H9 (cell line): ENCODE measurements at regions not wholly inside any gene's neighbourhood (a gene's known extent, or its start where the extent isn't known, plus 50 kb on each side); places are given as distances from the start of the nearest gene placed in this dataset.

Experiments
- DNase-seq: peaks from one replicate; pipeline ENCODE4 v3.0.0-alpha.2; 2017
- H2AFZ ChIP-seq: one replicate; pipeline ENCODE4 v1.6.1; 2013; ENCODE audit warnings: mild to moderate bottlenecking, low read length, control low read depth, moderate library complexity
- H2AK5ac ChIP-seq: 2 replicates; pipeline ENCODE4 v1.6.1; 2013; ENCODE audit warnings: low read length, control low read depth, mixed read lengths; ENCODE audit not compliant: insufficient read length
- H2BK120ac ChIP-seq: one replicate; pipeline ENCODE4 v1.6.1; 2013; ENCODE audit warnings: low read depth, mild to moderate bottlenecking, low read length, control low read depth, inconsistent platforms; ENCODE audit not compliant: poor library complexity, severe bottlenecking
- H2BK12ac ChIP-seq: 2 replicates; pipeline ENCODE4 v1.6.1; 2013; ENCODE audit warnings: low read length, control low read depth, mixed read lengths, low read depth; ENCODE audit not compliant: insufficient read length
- H2BK15ac ChIP-seq: 2 replicates; pipeline ENCODE4 v1.6.1; 2013; ENCODE audit warnings: low read depth, low read length, control low read depth
- H2BK20ac ChIP-seq: one replicate; pipeline ENCODE4 v1.6.1; 2013; ENCODE audit warnings: low read depth, mild to moderate bottlenecking, low read length, control low read depth, inconsistent platforms; ENCODE audit not compliant: poor library complexity, severe bottlenecking
- H2BK5ac ChIP-seq: 2 replicates; pipeline ENCODE4 v1.6.1; 2013; ENCODE audit warnings: low read length, control low read depth, mixed read lengths; ENCODE audit not compliant: insufficient read length
- H3K14ac ChIP-seq: 2 replicates; pipeline ENCODE4 v1.6.1; 2013; ENCODE audit warnings: low read length, control low read depth; ENCODE audit not compliant: insufficient read depth
- H3K18ac ChIP-seq: 2 replicates; pipeline ENCODE4 v1.6.1; 2013; ENCODE audit warnings: low read depth, mild to moderate bottlenecking, mixed read lengths, low read length, control low read depth; ENCODE audit not compliant: insufficient read length
- H3K23ac ChIP-seq: 2 replicates; pipeline ENCODE4 v1.6.1; 2013; ENCODE audit warnings: low read length, control low read depth, mixed read lengths, low read depth; ENCODE audit not compliant: insufficient read length
- H3K23me2 ChIP-seq: 2 replicates; pipeline ENCODE4 v1.6.1; 2013; ENCODE audit warnings: low read depth, mild to moderate bottlenecking, mixed read lengths, low read length, control low read depth; ENCODE audit not compliant: insufficient read length, poor library complexity, severe bottlenecking
- H3K27ac ChIP-seq: 2 replicates; pipeline ENCODE4 v1.5.1; 2013; ENCODE audit warnings: low read length, control low read depth, mixed read lengths, low read depth; ENCODE audit not compliant: insufficient read length
- H3K27me3 ChIP-seq: 2 replicates; pipeline ENCODE4 v1.6.1; 2013; ENCODE audit warnings: low read length, control low read depth, inconsistent platforms; ENCODE audit not compliant: insufficient read depth
- H3K4ac ChIP-seq: 2 replicates; pipeline ENCODE4 v1.6.1; 2013; ENCODE audit warnings: low read depth, mild to moderate bottlenecking, control low read depth, inconsistent platforms, low read length, moderate library complexity
- H3K4me1 ChIP-seq: 2 replicates; pipeline ENCODE4 v1.6.1; 2013; ENCODE audit warnings: low read length, control low read depth, inconsistent platforms; ENCODE audit not compliant: insufficient read depth
- H3K4me2 ChIP-seq: 2 replicates; pipeline ENCODE4 v1.6.1; 2013; ENCODE audit warnings: low read length, control low read depth, mixed read lengths; ENCODE audit not compliant: insufficient read length, insufficient read depth
- H3K56ac ChIP-seq: 2 replicates; pipeline ENCODE4 v1.6.1; 2013; ENCODE audit warnings: low read depth, mild to moderate bottlenecking, mixed read lengths, low read length, control low read depth; ENCODE audit not compliant: insufficient read length
- H3K79me1 ChIP-seq: 2 replicates; pipeline ENCODE4 v1.6.1; 2013; ENCODE audit warnings: low read depth, mild to moderate bottlenecking, moderate library complexity, low read length, control low read depth, inconsistent platforms; ENCODE audit not compliant: insufficient read depth, poor library complexity, severe bottlenecking
- H3K79me2 ChIP-seq: 2 replicates; pipeline ENCODE4 v1.6.1; 2013; ENCODE audit warnings: low read length, control low read depth, inconsistent platforms; ENCODE audit not compliant: insufficient read depth
- H3K9ac ChIP-seq: 2 replicates; pipeline ENCODE4 v1.6.1; 2013; ENCODE audit warnings: low read length, control low read depth, mixed read lengths; ENCODE audit not compliant: insufficient read length; ENCODE audit errors: extremely low read depth
- H3K9me3 ChIP-seq: one replicate; pipeline ENCODE4 v1.6.1; 2013; ENCODE audit warnings: low read depth, low read length, inconsistent platforms; ENCODE audit not compliant: control insufficient read depth
- H3T11ph ChIP-seq: one replicate; pipeline ENCODE4 v1.6.1; 2013; ENCODE audit warnings: mild to moderate bottlenecking, low read length, control low read depth, inconsistent platforms
- H4K20me1 ChIP-seq: one replicate; pipeline ENCODE4 v1.6.1; 2013; ENCODE audit not compliant: control insufficient read depth, insufficient read length, insufficient read depth
- H4K5ac ChIP-seq: 2 replicates; pipeline ENCODE4 v1.6.1; 2013; ENCODE audit warnings: low read depth, mild to moderate bottlenecking, mixed read lengths, low read length, control low read depth; ENCODE audit not compliant: insufficient read length
- H4K8ac ChIP-seq: replicated peaks from 2 replicates; pipeline ENCODE4 v1.6.1; 2013; ENCODE audit warnings: low read length, control low read depth, mixed read lengths, low read depth; ENCODE audit not compliant: insufficient read length
- H4K91ac ChIP-seq: 2 replicates; pipeline ENCODE4 v1.6.1; 2013; ENCODE audit warnings: low read depth, mild to moderate bottlenecking, moderate library complexity, mixed read lengths, low read length, control low read depth; ENCODE audit not compliant: insufficient read length
- H3K27ac Mint-ChIP-seq, 3 experiments: 2 replicates in 2 of 3; 3 replicates in 1 of 3; pipeline ENCODE4 v1.8.0; 2020 to 2021; ENCODE audit warnings: mixed read lengths in 3 of 3, mild to moderate bottlenecking in 1 of 3, moderate library complexity in 1 of 3
- H3K27me3 Mint-ChIP-seq: 2 replicates; pipeline ENCODE4 v1.8.0; 2021; ENCODE audit warnings: low read depth, mild to moderate bottlenecking, moderate library complexity, mixed read lengths
- H3K36me3 Mint-ChIP-seq, 3 experiments: 2 replicates in 2 of 3; 3 replicates in 1 of 3; pipeline ENCODE4 v1.8.0; 2020 to 2021; ENCODE audit warnings: low read depth in 3 of 3, mixed read lengths in 3 of 3; ENCODE audit not compliant: insufficient read depth in 1 of 3
- H3K4me1 Mint-ChIP-seq, 2 experiments: 2 replicates each; pipeline ENCODE4 v1.8.0; 2020; ENCODE audit warnings: mixed read lengths in 2 of 2
- H3K4me3 Mint-ChIP-seq, 2 experiments: 2 replicates in 1 of 2; 3 replicates in 1 of 2; pipeline ENCODE4 v1.8.0; 2020 to 2021; ENCODE audit warnings: mild to moderate bottlenecking in 2 of 2, mixed read lengths in 2 of 2, moderate library complexity in 1 of 2
- H3K9me3 Mint-ChIP-seq, 2 experiments: 2 replicates in 1 of 2; 3 replicates in 1 of 2; pipeline ENCODE4 v1.8.0; 2020; ENCODE audit warnings: mild to moderate bottlenecking in 2 of 2, mixed read lengths in 2 of 2, moderate library complexity in 1 of 2
- CTCF ChIP-seq: fragments of 200-600 bp; sonication (generic); conservative IDR thresholded peaks from 3 replicates; pipeline ENCODE4 v1.8.0; 2021; ENCODE audit warnings: antibody characterized with exemption, mild to moderate bottlenecking
- WGBS: extraction: QIAGEN DNeasy Blood & Tissue Kit; methylation state at CpG from one replicate; pipeline ENCODE4 v1.1.7; 2013; ENCODE audit warnings: missing lambda C conversion rate, low lambda C conversion rate, mixed read lengths; ENCODE audit not compliant: insufficient read length; ENCODE audit errors: extremely low coverage; 5-methylcytosine and 5-hydroxymethylcytosine counted together

- H3K23me2 ChIP-seq, result no peaks in the 10 kb centered on the region
- H4K5ac ChIP-seq, result no peak overlapping the region
- no peak overlapping the region for H3K27ac ChIP-seq
- peaks cover 0 to 9% of the 10 kb centered on the region in 2 experiments; a peak in 2 of 5 replicates for H3K9me3 Mint-ChIP-seq
- 0 out of 4 replicates have a peak, but pooled peaks cover 0 to 5% of the 10 kb centered on the region in 2 experiments for H3K4me1 Mint-ChIP-seq
- no peaks in the 10 kb centered on the region; the same call in 1 of the 2 replicates for H3K79me2 ChIP-seq
- no peak overlapping the region for H2BK5ac ChIP-seq
- no peak overlapping the region for H3K4me2 ChIP-seq
- no CpG with 5 or more reads among the region's 8 CpGs for whole genome bisulfite sequencing
- no peak for DNase-seq
- H2BK120ac ChIP-seq, result no peak overlapping the region
- H3K18ac ChIP-seq, result no peak overlapping the region
- H2AK5ac ChIP-seq, result no peak overlapping the region
- no peak overlapping the region for H4K91ac ChIP-seq
- H2BK15ac ChIP-seq, result no peak overlapping the region
- H3K23ac ChIP-seq, result no peak overlapping the region
- H3T11ph ChIP-seq, result no peak overlapping the region
- no peak overlapping the region for H3K9ac ChIP-seq
- H4K8ac ChIP-seq, result no peak overlapping the region
- H4K20me1 ChIP-seq, result no peaks in the 10 kb centered on the region
- no peaks in the 10 kb centered on the region for H3K9me3 ChIP-seq
- no peak for TF ChIP-seq CTCF
- H2BK12ac ChIP-seq, result no peak overlapping the region
- peaks cover 0 to 11% (median 0%) of the 10 kb centered on the region in 3 experiments; a peak in 2 of 7 replicates for H3K36me3 Mint-ChIP-seq
- no peaks in the 10 kb centered on the region for H3K27me3 Mint-ChIP-seq
- H2AFZ ChIP-seq, result no peak overlapping the region
- no peak overlapping the region for H3K4ac ChIP-seq
- no peak overlapping the region for H3K14ac ChIP-seq
- no peak overlapping the region for H3K4me3 Mint-ChIP-seq
- H3K27ac Mint-ChIP-seq, result no peak overlapping the region
- H3K79me1 ChIP-seq, result no peaks in the 10 kb centered on the region
- no peaks in the 10 kb centered on the region for H3K27me3 ChIP-seq
- no peaks in the 10 kb centered on the region for H3K4me1 ChIP-seq
- H2BK20ac ChIP-seq, result no peak overlapping the region
- no peak overlapping the region for H3K56ac ChIP-seq
These were observed 295.6 kb upstream of the DLGAP1 start for GRCh38 chr18:4750393-4751346.
